ENCODE measurements at regions not wholly inside any gene's neighbourhood (a gene's known extent, or its start where the extent isn't known, plus 50 kb on each side); places are given as distances from the start of the nearest gene placed in this dataset.

DNA sequence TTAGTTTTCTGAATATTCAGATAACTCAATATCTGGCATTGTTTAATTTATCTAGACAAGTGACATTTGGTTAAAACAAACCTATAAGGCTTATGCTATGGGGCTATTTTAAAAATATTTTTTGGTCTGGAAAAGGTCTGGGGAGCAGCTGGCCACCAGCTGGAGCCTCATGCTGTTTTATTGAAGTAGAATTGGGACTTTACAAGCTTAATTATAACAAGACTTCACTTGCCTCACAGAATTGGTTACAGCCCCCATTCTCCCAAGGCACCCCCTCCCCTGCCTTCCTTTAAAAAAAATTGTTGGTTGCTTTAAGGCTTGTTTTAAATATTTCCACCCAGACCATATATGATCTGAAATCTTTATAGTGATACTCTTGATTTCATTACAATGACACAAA, 453.9 kb downstream of the ADAMTS20 start:
- no peaks in the 10 kb centered on the region for H3K36me3 ChIP-seq (ENCODE audit: control insufficient read depth, insufficient read depth, low read length)
- H4K20me1 ChIP-seq (ENCODE audit: control insufficient read depth, extremely low read depth, insufficient read depth, low read length), result no peaks in the 10 kb centered on the region
- H2AFZ ChIP-seq (ENCODE audit: low read length), result no peak overlapping the region
- no peaks in the 10 kb centered on the region for H3K9me3 ChIP-seq (ENCODE audit: control insufficient read depth, insufficient read depth, low read depth, low read length)
- no peak overlapping the region for H3K4me3 ChIP-seq (replicated peaks in 1 of 4; ENCODE audit: control extremely low read depth in 1 of 4, insufficient read depth in 1 of 4, low read depth in 3 of 4, low read length in 4 of 4)
- TF ChIP-seq EZH2 (IDR thresholded peaks at IDR 0.05; ENCODE audit: low read length, missing control alignments), result no peak
- TF ChIP-seq, protein P1, sequence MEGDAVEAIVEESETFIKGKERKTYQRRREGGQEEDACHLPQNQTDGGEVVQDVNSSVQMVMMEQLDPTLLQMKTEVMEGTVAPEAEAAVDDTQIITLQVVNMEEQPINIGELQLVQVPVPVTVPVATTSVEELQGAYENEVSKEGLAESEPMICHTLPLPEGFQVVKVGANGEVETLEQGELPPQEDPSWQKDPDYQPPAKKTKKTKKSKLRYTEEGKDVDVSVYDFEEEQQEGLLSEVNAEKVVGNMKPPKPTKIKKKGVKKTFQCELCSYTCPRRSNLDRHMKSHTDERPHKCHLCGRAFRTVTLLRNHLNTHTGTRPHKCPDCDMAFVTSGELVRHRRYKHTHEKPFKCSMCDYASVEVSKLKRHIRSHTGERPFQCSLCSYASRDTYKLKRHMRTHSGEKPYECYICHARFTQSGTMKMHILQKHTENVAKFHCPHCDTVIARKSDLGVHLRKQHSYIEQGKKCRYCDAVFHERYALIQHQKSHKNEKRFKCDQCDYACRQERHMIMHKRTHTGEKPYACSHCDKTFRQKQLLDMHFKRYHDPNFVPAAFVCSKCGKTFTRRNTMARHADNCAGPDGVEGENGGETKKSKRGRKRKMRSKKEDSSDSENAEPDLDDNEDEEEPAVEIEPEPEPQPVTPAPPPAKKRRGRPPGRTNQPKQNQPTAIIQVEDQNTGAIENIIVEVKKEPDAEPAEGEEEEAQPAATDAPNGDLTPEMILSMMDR (conservative IDR thresholded peaks at IDR 0.05 in 1 of 2, IDR thresholded peaks at IDR 0.05 in 1 of 2; ENCODE audit: low read depth in 1 of 2, low read length in 2 of 2), result no peak
- H3K79me2 ChIP-seq (ENCODE audit: control insufficient read depth, insufficient read depth, low read length), result no peaks in the 10 kb centered on the region
- no peak for DNase-seq (ENCODE audit: low read depth in 2 of 2)
- H3K27ac ChIP-seq (ENCODE audit: insufficient read depth, low read length), result no peak overlapping the region
- H3K4me1 ChIP-seq (ENCODE audit: control insufficient read depth, extremely low read depth, insufficient read depth, low read length), result no peaks in the 10 kb centered on the region
- H3K4me2 ChIP-seq (ENCODE audit: extremely low read depth, insufficient read depth, low read length), result no peak overlapping the region
- H3K9ac ChIP-seq (ENCODE audit: insufficient read depth, low read length), result no peak overlapping the region
- H3K27me3 ChIP-seq (ENCODE audit: control insufficient read depth, insufficient read depth, low read length), result no peaks in the 10 kb centered on the region

DNA sequence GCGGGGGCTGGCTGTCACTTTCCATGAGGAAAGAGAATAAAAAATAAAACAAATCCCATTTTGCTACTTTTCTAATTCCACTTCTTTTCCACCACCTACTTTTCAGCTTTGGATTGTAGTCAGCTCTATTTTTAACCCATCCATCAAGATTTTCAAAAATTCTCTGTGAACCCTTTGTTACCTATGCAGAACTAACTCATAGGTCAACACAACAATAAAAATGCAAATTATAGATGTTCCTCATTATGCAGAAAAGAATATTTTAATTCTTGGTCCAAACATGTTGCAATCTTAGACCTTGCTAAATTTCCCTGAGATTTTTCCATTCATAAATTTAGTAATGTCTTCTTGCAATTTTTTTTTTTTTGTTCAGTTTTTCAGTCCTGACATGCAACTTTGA, 454.5 kb downstream of the ADAMTS20 start:
- no peak for TF ChIP-seq EZH2 (IDR thresholded peaks at IDR 0.05; ENCODE audit: low read length, missing control alignments)
- TF ChIP-seq, protein P1 (conservative IDR thresholded peaks at IDR 0.05 in 1 of 2, IDR thresholded peaks at IDR 0.05 in 1 of 2; ENCODE audit: low read depth in 1 of 2, low read length in 2 of 2), result no peak
- Histone ChIP-seq H3K27me3 (ENCODE audit: control insufficient read depth, insufficient read depth, low read length) (no peaks in the 10 kb centered on the region), H3K4me1 (ENCODE audit: control insufficient read depth, extremely low read depth, insufficient read depth, low read length) (no peaks in the 10 kb centered on the region)

DNA sequence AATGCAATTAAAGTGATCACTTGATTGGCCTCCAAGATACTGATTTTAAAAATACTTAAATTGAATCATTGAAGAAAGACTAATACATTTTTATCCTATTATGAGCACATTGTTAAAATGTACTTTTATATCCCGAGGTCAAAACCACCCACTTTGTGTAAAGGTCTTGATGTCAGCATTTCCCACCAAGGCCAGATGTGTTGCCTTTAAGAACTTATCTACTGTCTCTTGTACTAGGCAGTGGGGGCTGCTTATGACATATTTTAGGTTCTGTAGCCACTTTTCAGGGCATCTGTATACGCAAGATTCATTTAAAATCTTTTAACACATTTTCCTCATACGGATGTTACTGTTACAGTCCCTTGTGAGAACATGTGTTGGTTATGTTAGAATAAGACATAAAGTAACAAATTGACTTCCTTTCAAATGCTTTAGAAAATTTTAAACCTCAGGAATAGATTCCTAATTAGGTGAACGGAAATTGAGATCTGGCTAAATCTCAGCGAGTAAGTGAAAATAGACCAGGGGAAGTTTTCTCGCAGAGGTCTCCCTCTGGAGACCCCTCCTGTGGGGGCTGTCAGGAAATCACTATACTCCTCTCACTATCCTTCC, 456.2 kb downstream of the ADAMTS20 start:
- Histone ChIP-seq H3K36me3 (ENCODE audit: control insufficient read depth, insufficient read depth, low read length) (no peaks in the 10 kb centered on the region), H3K9me3 (ENCODE audit: control insufficient read depth, insufficient read depth, low read depth, low read length) (no peaks in the 10 kb centered on the region), H3K27me3 (ENCODE audit: control insufficient read depth, insufficient read depth, low read length) (no peaks in the 10 kb centered on the region), H3K9ac (ENCODE audit: insufficient read depth, low read length) (no peak overlapping the region), H4K20me1 (ENCODE audit: control insufficient read depth, extremely low read depth, insufficient read depth, low read length) (no peaks in the 10 kb centered on the region), H3K79me2 (ENCODE audit: control insufficient read depth, insufficient read depth, low read length) (no peaks in the 10 kb centered on the region), H3K4me3 (replicated peaks in 1 of 4; ENCODE audit: control extremely low read depth in 1 of 4, insufficient read depth in 1 of 4, low read depth in 3 of 4, low read length in 4 of 4) (no peak overlapping the region), H2AFZ (ENCODE audit: low read length) (no peak overlapping the region), H3K4me1 (ENCODE audit: control insufficient read depth, extremely low read depth, insufficient read depth, low read length) (no peaks in the 10 kb centered on the region), H3K4me2 (ENCODE audit: extremely low read depth, insufficient read depth, low read length) (no peak overlapping the region), H3K27ac (ENCODE audit: insufficient read depth, low read length) (no peak overlapping the region)
- DNase-seq (ENCODE audit: low read depth in 2 of 2), result no peak
- TF ChIP-seq, protein P1 (conservative IDR thresholded peaks at IDR 0.05 in 1 of 2, IDR thresholded peaks at IDR 0.05 in 1 of 2; ENCODE audit: low read depth in 1 of 2, low read length in 2 of 2), result no peak
- no peak for TF ChIP-seq EZH2 (IDR thresholded peaks at IDR 0.05; ENCODE audit: low read length, missing control alignments)

More for the DNA sequence above, 454.5 kb downstream of the ADAMTS20 start:
- Histone ChIP-seq H3K79me2 (ENCODE audit: control insufficient read depth, insufficient read depth, low read length) (no peaks in the 10 kb centered on the region), H3K9ac (ENCODE audit: insufficient read depth, low read length) (no peak overlapping the region), H3K36me3 (ENCODE audit: control insufficient read depth, insufficient read depth, low read length) (no peaks in the 10 kb centered on the region), H3K4me3 (replicated peaks in 1 of 4; ENCODE audit: control extremely low read depth in 1 of 4, insufficient read depth in 1 of 4, low read depth in 3 of 4, low read length in 4 of 4) (no peak overlapping the region), H2AFZ (ENCODE audit: low read length) (no peak overlapping the region), H3K9me3 (ENCODE audit: control insufficient read depth, insufficient read depth, low read depth, low read length) (no peaks in the 10 kb centered on the region), H3K27ac (ENCODE audit: insufficient read depth, low read length) (no peak overlapping the region), H4K20me1 (ENCODE audit: control insufficient read depth, extremely low read depth, insufficient read depth, low read length) (no peaks in the 10 kb centered on the region), H3K4me2 (ENCODE audit: extremely low read depth, insufficient read depth, low read length) (no peak overlapping the region)
- no peak for DNase-seq (ENCODE audit: low read depth in 2 of 2)

Measured in fibroblast of lung (primary cell).